Neuronal stem cell (in vitro differentiated cells): ENCODE measurements at regions not wholly inside any gene's neighbourhood (a gene's known extent, or its start where the extent isn't known, plus 50 kb on each side); places are given as distances from the start of the nearest gene placed in this dataset.

Experiments
- DNase-seq: peaks from one replicate; pipeline ENCODE4 v3.0.0-alpha.2; 2013; ENCODE audit warnings: low spot score
- H2AFZ ChIP-seq: one replicate; pipeline ENCODE4 v1.6.1; 2013; ENCODE audit warnings: mild to moderate bottlenecking, low read length, inconsistent platforms
- H2AK5ac ChIP-seq: 2 replicates; pipeline ENCODE4 v1.6.1; 2013; ENCODE audit warnings: low read depth, mild to moderate bottlenecking, inconsistent platforms, low read length, moderate library complexity, mixed read lengths
- H2BK120ac ChIP-seq: 2 replicates; pipeline ENCODE4 v1.6.1; 2013; ENCODE audit warnings: low read depth, mild to moderate bottlenecking, inconsistent platforms, low read length, moderate library complexity, mixed read lengths
- H2BK12ac ChIP-seq: one replicate; pipeline ENCODE4 v1.6.1; 2013; ENCODE audit warnings: low read length, inconsistent platforms
- H2BK15ac ChIP-seq: 2 replicates; pipeline ENCODE4 v1.6.1; 2013; ENCODE audit warnings: mild to moderate bottlenecking, low read length, inconsistent platforms, mixed read lengths
- H2BK5ac ChIP-seq: one replicate; pipeline ENCODE4 v1.6.1; 2013; ENCODE audit warnings: inconsistent platforms, mild to moderate bottlenecking, low read length, moderate library complexity
- H3K14ac ChIP-seq: one replicate; pipeline ENCODE4 v1.6.1; 2013; ENCODE audit warnings: low read length, inconsistent platforms
- H3K18ac ChIP-seq: 2 replicates; pipeline ENCODE4 v1.6.1; 2013; ENCODE audit warnings: low read length, inconsistent platforms
- H3K23ac ChIP-seq: 2 replicates; pipeline ENCODE4 v1.6.1; 2013; ENCODE audit warnings: low read depth, mild to moderate bottlenecking, mixed read lengths, low read length, inconsistent platforms; ENCODE audit not compliant: poor library complexity
- H3K27ac ChIP-seq: replicated peaks from 3 replicates; pipeline ENCODE4 v1.5.1; 2013; ENCODE audit warnings: low read length, inconsistent platforms
- H3K27me3 ChIP-seq, 3 experiments: 2 replicates each; pipeline ENCODE4 v1.6.1; 2013; ENCODE audit warnings: low read length in 3 of 3, mild to moderate bottlenecking in 2 of 3, inconsistent platforms in 1 of 3, low read depth in 1 of 3, mixed read lengths in 1 of 3, moderate library complexity in 1 of 3; ENCODE audit not compliant: control insufficient read depth in 3 of 3, insufficient read depth in 3 of 3
- H3K36me3 ChIP-seq, 2 donors: replicated peaks in 1 of 2; 2 replicates each; pipeline ENCODE4 v1.6.1; 2013; ENCODE audit warnings: low read length in 2 of 2; ENCODE audit not compliant: control insufficient read depth in 2 of 2, insufficient read depth in 2 of 2
- H3K4ac ChIP-seq: 2 replicates; pipeline ENCODE4 v1.6.1; 2013; ENCODE audit warnings: inconsistent platforms, mild to moderate bottlenecking, low read length, moderate library complexity
- H3K4me1 ChIP-seq, 2 donors: 1 replicate in 1 of 2; 2 replicates in 1 of 2; pipeline ENCODE4 v1.6.1; 2013; ENCODE audit warnings: low read length in 2 of 2, low read depth in 1 of 2; ENCODE audit not compliant: control insufficient read depth in 2 of 2, insufficient read depth in 1 of 2
- H3K4me2 ChIP-seq: one replicate; pipeline ENCODE4 v1.6.1; 2013; ENCODE audit warnings: mild to moderate bottlenecking, low read length, inconsistent platforms; ENCODE audit not compliant: insufficient read depth, poor library complexity, severe bottlenecking
- H3K4me3 ChIP-seq, 2 donors: 2 replicates each; pipeline ENCODE4 v1.5.1; 2013; ENCODE audit warnings: low read length in 2 of 2, mild to moderate bottlenecking in 2 of 2, inconsistent platforms in 1 of 2, moderate library complexity in 1 of 2
- H3K79me1 ChIP-seq: one replicate; pipeline ENCODE4 v1.6.1; 2013; ENCODE audit warnings: low read depth, mild to moderate bottlenecking, inconsistent platforms, low read length, moderate library complexity
- H3K9ac ChIP-seq: one replicate; pipeline ENCODE4 v1.6.1; 2013; ENCODE audit warnings: mild to moderate bottlenecking, low read depth, low read length, inconsistent platforms; ENCODE audit not compliant: poor library complexity
- H3K9me3 ChIP-seq, 2 donors: replicated peaks in 1 of 2; 2 replicates each; pipeline versions ENCODE3 to v1.6.1; 2013; ENCODE audit warnings: low read length in 2 of 2, mild to moderate bottlenecking in 2 of 2, inconsistent platforms in 1 of 2, low read depth in 1 of 2, mixed read lengths in 1 of 2, moderate library complexity in 1 of 2; ENCODE audit not compliant: control insufficient read depth in 2 of 2, insufficient read depth in 1 of 2
- H4K8ac ChIP-seq: one replicate; pipeline ENCODE4 v1.6.1; 2013; ENCODE audit warnings: low read depth, mild to moderate bottlenecking, inconsistent platforms, low read length, moderate library complexity
- H4K91ac ChIP-seq: one replicate; pipeline ENCODE4 v1.6.1; 2013; ENCODE audit warnings: low read length, low read depth, mild to moderate bottlenecking, inconsistent platforms; ENCODE audit not compliant: poor library complexity
- WGBS, 2 donors: extraction: QIAGEN DNeasy Blood & Tissue Kit; methylation state at CpG; one replicate each; pipeline ENCODE4 v1.1.7; 2013; ENCODE audit warnings: missing lambda C conversion rate in 2 of 2, mixed read lengths in 1 of 2; ENCODE audit not compliant: insufficient read length in 2 of 2, insufficient replicate concordance in 1 of 2; ENCODE audit errors: extremely low coverage in 2 of 2; 5-methylcytosine and 5-hydroxymethylcytosine counted together

DNA sequence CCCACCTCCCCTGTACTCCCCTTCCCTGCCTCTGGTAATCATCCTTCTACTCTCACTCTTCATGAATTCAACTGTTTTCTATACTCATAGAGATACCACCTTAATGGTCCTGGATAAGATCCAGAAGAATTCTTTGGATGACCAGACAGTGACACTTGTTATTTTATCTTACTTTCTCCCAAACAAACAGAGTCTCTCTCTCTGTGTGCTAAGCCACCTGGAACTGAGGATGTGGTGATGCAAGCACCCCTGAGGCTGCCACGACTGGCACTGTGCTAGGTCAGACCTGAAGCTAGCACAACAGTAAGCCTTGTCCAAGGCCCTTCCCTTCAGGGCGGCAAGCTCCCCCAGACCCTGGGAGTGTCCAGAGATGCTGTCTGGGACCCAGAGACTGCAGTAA is 250.2 kb downstream of the C12orf50 start:
- Histone ChIP-seq H3K18ac (no peak overlapping the region), H3K4me1 (no peaks in the 10 kb centered on the region), H3K4me3 (peak overlapping the region in 1 of 2 donors; percentile 55), H3K9me3 (no peaks in the 10 kb centered on the region), H2BK5ac (no peak overlapping the region), H4K91ac (no peak overlapping the region), H3K27me3 (no peaks in the 10 kb centered on the region), H3K36me3 (no peaks in the 10 kb centered on the region), H2BK15ac (no peak overlapping the region), H2BK120ac (no peak overlapping the region), H2AFZ (no peak overlapping the region), H3K79me1 (no peaks in the 10 kb centered on the region), H3K4me2 (no peak overlapping the region), H3K27ac (no peak overlapping the region), H3K9ac (no peak overlapping the region), H2AK5ac (no peak overlapping the region), H3K4ac (no peak overlapping the region), H3K23ac (no peak overlapping the region), H4K8ac (no peak overlapping the region), H3K14ac (no peak overlapping the region), H2BK12ac (no peak overlapping the region)
- WGBS, 2 donors, result no CpG with 5 or more reads among the region's 2 CpGs
- no peak for DNase-seq

DNA sequence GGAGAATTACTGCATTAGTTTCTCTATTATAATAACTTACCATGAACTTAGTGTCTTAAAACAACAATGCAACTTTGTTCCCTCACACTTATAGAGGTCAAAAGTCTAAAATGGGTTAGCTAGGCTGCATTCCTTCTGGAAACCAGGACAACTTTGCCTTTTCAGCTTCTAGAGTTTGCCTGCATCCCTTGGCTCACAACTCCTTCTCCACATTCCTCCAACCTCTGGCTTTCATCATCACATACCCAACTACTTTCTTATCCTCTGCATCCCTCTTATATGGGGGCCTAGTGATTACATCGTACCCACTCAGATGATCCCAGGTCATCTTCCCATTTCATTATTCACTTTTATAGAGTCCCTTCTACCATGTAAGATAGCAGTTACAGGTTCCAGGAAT is 251.1 kb downstream of the C12orf50 start:
- Histone ChIP-seq H3K4me1 (no peaks in the 10 kb centered on the region), H3K27me3 (no peaks in the 10 kb centered on the region), H2BK5ac (no peak overlapping the region), H3K9ac (no peak overlapping the region), H2AK5ac (no peak overlapping the region), H4K91ac (no peak overlapping the region), H3K27ac (no peak overlapping the region), H3K4me2 (no peak overlapping the region), H4K8ac (no peak overlapping the region), H3K23ac (no peak overlapping the region), H3K4ac (no peak overlapping the region), H3K79me1 (no peaks in the 10 kb centered on the region), H2BK120ac (no peak overlapping the region), H2BK15ac (no peak overlapping the region), H3K36me3 (no peaks in the 10 kb centered on the region), H3K14ac (no peak overlapping the region), H3K9me3 (no peaks in the 10 kb centered on the region), H3K4me3 (no peak overlapping the region), H3K18ac (no peak overlapping the region), H2BK12ac (no peak overlapping the region), H2AFZ (no peak overlapping the region)
- DNase-seq, result no peak
- no CpG with 5 or more reads among the region's 1 CpG for WGBS, 2 donors

- Histone ChIP-seq H3K4ac (no peak overlapping the region), H4K8ac (no peak overlapping the region), H2BK15ac (no peak overlapping the region), H3K23ac (no peak overlapping the region), H3K9ac (no peak overlapping the region), H3K4me1 (no peaks in the 10 kb centered on the region), H3K14ac (no peak overlapping the region), H3K36me3 (no peaks in the 10 kb centered on the region), H3K18ac (no peak overlapping the region), H3K27ac (no peak overlapping the region), H2BK12ac (no peak overlapping the region), H2BK120ac (no peak overlapping the region), H2AK5ac (no peak overlapping the region), H4K91ac (no peak overlapping the region), H3K4me3 (no peak overlapping the region), H3K9me3 (no peaks in the 10 kb centered on the region), H3K27me3 (no peaks in the 10 kb centered on the region), H2AFZ (no peak overlapping the region), H3K79me1 (no peaks in the 10 kb centered on the region), H2BK5ac (no peak overlapping the region), H3K4me2 (no peak overlapping the region)
- no peak for DNase-seq
Measured at GRCh38 chr12:87775784-87776183, 253.4 kb downstream of the C12orf50 start.

DNA sequence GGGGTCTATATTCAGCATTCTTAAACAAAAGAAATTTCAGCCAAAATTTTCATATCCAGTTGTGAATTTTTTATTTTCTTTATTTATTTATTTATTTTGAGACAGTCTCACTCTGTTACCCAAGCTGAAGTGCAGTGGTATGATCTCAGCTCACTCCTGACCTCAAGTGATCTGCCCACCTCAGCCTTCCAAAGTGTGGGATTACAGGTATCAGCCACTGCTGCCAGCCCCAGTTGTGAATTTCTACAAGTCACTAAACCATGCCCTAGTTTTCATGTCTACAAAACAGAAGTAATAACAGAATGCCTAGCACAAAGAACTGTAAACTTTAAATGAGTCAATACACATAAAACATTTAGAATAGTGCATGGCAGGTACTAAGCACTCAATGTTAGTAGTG is 254.2 kb downstream of the C12orf50 start:
- Histone ChIP-seq H2BK5ac (no peak overlapping the region), H3K27me3 (no peaks in the 10 kb centered on the region), H3K9me3 (no peaks in the 10 kb centered on the region), H2AK5ac (no peak overlapping the region), H2BK12ac (no peak overlapping the region), H2BK15ac (no peak overlapping the region), H2AFZ (no peak overlapping the region), H3K14ac (no peak overlapping the region), H3K4me1 (no peaks in the 10 kb centered on the region), H3K79me1 (no peaks in the 10 kb centered on the region), H3K4me3 (no peak overlapping the region), H3K18ac (no peak overlapping the region), H4K91ac (no peak overlapping the region), H3K36me3 (no peaks in the 10 kb centered on the region), H3K4ac (no peak overlapping the region), H3K27ac (no peak overlapping the region), H4K8ac (no peak overlapping the region), H3K23ac (no peak overlapping the region), H3K9ac (no peak overlapping the region), H2BK120ac (no peak overlapping the region), H3K4me2 (no peak overlapping the region)
- DNase-seq, result no peak
